HepG2 (cell line): ENCODE measurements at regions not wholly inside any gene's neighbourhood (a gene's known extent, or its start where the extent isn't known, plus 50 kb on each side); places are given as distances from the start of the nearest gene placed in this dataset.

Experiments used
- ATAC-seq: fragments of 200-7000 bp; cut with Tn5 transposase; 3 replicates; pipeline ENCODE4 v1.9.1; 2020; ENCODE audit warnings: mild to moderate bottlenecking, moderate library complexity
- BruUV-seq: library from RNA; stranded (reverse); fragments of 400-500 nt; replicated peaks from 2 replicates; lab custom pipeline; 2021; lab: Mats Ljungman, UMichigan
- CTCF ChIA-PET: fragments of 300-600 bp; formaldehyde crosslinking; extraction: SDS; loops from one replicate; lab custom pipeline; 2021; ENCODE audit warnings: low total read pairs, inconsistent platforms, low intra/inter-chr PET ratio; lab: Yijun Ruan, JAX
- POLR2A ChIA-PET: fragments of 350-600 bp; sonication (Branson Sonifier 250); formaldehyde crosslinking; loops from one replicate; lab custom pipeline; 2020; ENCODE audit warnings: antibody characterized with exemption, inconsistent platforms; lab: Yijun Ruan, JAX
- DNase-seq: peaks from one replicate; pipeline ENCODE4 v3.0.0-alpha.2; 2015; ENCODE audit warnings: low spot score
- FAIRE-seq: peaks from 3 replicates; lab custom pipeline; 2011; peaks lifted over from hg19 to GRCh38; lab: Jason Lieb, UNC
- H2AFZ ChIP-seq: one replicate; pipeline ENCODE4 v1.6.1; 2011; ENCODE audit warnings: low read length, inconsistent platforms
- H3K27ac ChIP-seq: fragments of 300-600 bp; 3 replicates; pipeline ENCODE4 v1.8.0; 2011; ENCODE audit warnings: mixed run types, mild to moderate bottlenecking, mixed read lengths, low read length, inconsistent platforms; ENCODE audit not compliant: insufficient read depth; ENCODE audit errors: extremely low read length
- H3K27me3 ChIP-seq, 2 experiments: fragments of 200-600 bp in 1 of 2; 2 replicates in 1 of 2; 3 replicates in 1 of 2; pipeline versions ENCODE4 v1.6.0 to v1.8.0; 2011; ENCODE audit warnings: low read length in 2 of 2, mild to moderate bottlenecking in 2 of 2, moderate library complexity in 2 of 2, inconsistent platforms in 1 of 2; ENCODE audit not compliant: insufficient read depth in 2 of 2, control insufficient read depth in 1 of 2
- H3K36me3 ChIP-seq, 2 experiments: fragments of 200-600 bp in 1 of 2; replicated peaks in 1 of 2; 2 replicates in 1 of 2; 3 replicates in 1 of 2; pipeline versions ENCODE4 v1.5.1 to v1.8.0; 2011; ENCODE audit warnings: low read length in 2 of 2, inconsistent platforms in 1 of 2; ENCODE audit not compliant: insufficient read depth in 2 of 2, control insufficient read depth in 1 of 2
- H3K4me1 ChIP-seq: 2 replicates; pipeline ENCODE4 v1.5.1; 2012; ENCODE audit warnings: low read length, inconsistent platforms; ENCODE audit not compliant: insufficient read depth
- H3K4me2 ChIP-seq: 2 replicates; pipeline ENCODE4 v1.6.0; 2011; ENCODE audit warnings: low read depth, low read length, inconsistent platforms
- H3K4me3 ChIP-seq, 3 experiments: fragments of 200-600 bp in 1 of 3; sonication (generic), shearing (Covaris generic) in 1 of 3; replicated peaks in 1 of 3; 2 replicates each; pipeline ENCODE4 v1.5.1; 2011 to 2016; ENCODE audit warnings: low read length in 3 of 3, inconsistent platforms in 2 of 3, low read depth in 2 of 3, mild to moderate bottlenecking in 2 of 3, control low read depth in 1 of 3, mixed read lengths in 1 of 3; ENCODE audit not compliant: insufficient read depth in 1 of 3
- H3K79me2 ChIP-seq: one replicate; pipeline ENCODE4 v1.6.1; 2011; ENCODE audit warnings: low read length, inconsistent platforms; ENCODE audit not compliant: insufficient read depth
- H3K9ac ChIP-seq: 2 replicates; pipeline ENCODE4 v1.6.0; 2011; ENCODE audit warnings: mild to moderate bottlenecking, low read depth, low read length, inconsistent platforms; ENCODE audit not compliant: insufficient read depth
- H3K9me3 ChIP-seq: 2 replicates; pipeline ENCODE4 v1.5.1; 2012; ENCODE audit warnings: mild to moderate bottlenecking, low read length
- H4K20me1 ChIP-seq: 2 replicates; pipeline ENCODE4 v1.6.0; 2011; ENCODE audit warnings: inconsistent platforms, mild to moderate bottlenecking, low read length, moderate library complexity; ENCODE audit not compliant: insufficient read depth
- AKAP8 ChIP-seq: sonication (generic); formaldehyde crosslinking; IDR thresholded peaks from 2 replicates; pipeline ENCODE4 v1.5.1; 2020; ENCODE audit warnings: mild to moderate bottlenecking, missing genetic modification reagents
- HES4 ChIP-seq: sonication (generic); formaldehyde crosslinking; IDR thresholded peaks from 2 replicates; pipeline ENCODE4 v1.9.0; 2021; ENCODE audit warnings: mild to moderate bottlenecking, missing genetic modification reagents, borderline replicate concordance
- MIER3 ChIP-seq: IDR thresholded peaks from 2 replicates; pipeline ENCODE4 v1.6.1; 2016; ENCODE audit warnings: missing compliant biosample characterization, borderline replicate concordance
- RNF2 ChIP-seq: fragments of 450-650 bp; conservative IDR thresholded peaks from 2 replicates; pipeline ENCODE4 v1.6.1; 2016; ENCODE audit warnings: low read depth
- SNAI1 ChIP-seq: sonication (generic); formaldehyde crosslinking; IDR thresholded peaks from 2 replicates; pipeline ENCODE4 v1.5.0; 2020; ENCODE audit warnings: mild to moderate bottlenecking, missing genetic modification reagents, borderline replicate concordance
- SPEN ChIP-seq: sonication (generic); formaldehyde crosslinking; IDR thresholded peaks from 2 replicates; pipeline ENCODE4 v1.5.1; 2020; ENCODE audit warnings: low read depth, mild to moderate bottlenecking, missing genetic modification reagents
- TEAD3 ChIP-seq: optimal IDR thresholded peaks from 2 replicates; pipeline ENCODE3; 2016; ENCODE audit warnings: borderline replicate concordance
- ZNF598 ChIP-seq: sonication (generic); formaldehyde crosslinking; IDR thresholded peaks from 2 replicates; pipeline ENCODE4 v1.5.1; 2020; ENCODE audit warnings: mild to moderate bottlenecking, missing genetic modification reagents, borderline replicate concordance
- ZNF770 ChIP-seq: sonication (generic); formaldehyde crosslinking; IDR thresholded peaks from 2 replicates; pipeline ENCODE4 v1.5.0; 2020; ENCODE audit warnings: mild to moderate bottlenecking, missing genetic modification reagents
- ZNF781 ChIP-seq: sonication (generic); formaldehyde crosslinking; IDR thresholded peaks from 2 replicates; pipeline ENCODE4 v1.5.1; 2020; ENCODE audit warnings: borderline replicate concordance, mild to moderate bottlenecking, missing genetic modification reagents; ENCODE audit errors: not compliant biosample characterization
- ZNF850 ChIP-seq: sonication (generic); formaldehyde crosslinking; conservative IDR thresholded peaks from 2 replicates; pipeline ENCODE4 v1.9.0; 2021; ENCODE audit warnings: mild to moderate bottlenecking, missing genetic modification reagents
- WGBS: methylation state at CpG from one replicate; pipeline ENCODE4 v1.1.6; 2017; ENCODE audit warnings: low lambda C conversion rate; 5-methylcytosine and 5-hydroxymethylcytosine counted together
- in situ Hi-C: cut with HindIII; loops from 2 replicates; pipeline ENCODE4 v1.10.0; 2017; ENCODE audit warnings: low pct_unique_long_range_greater_than_20kb; ENCODE audit not compliant: extremely low pct_ligation_motif_present
- intact Hi-C: fragments of 100-400 bp; cut with micrococcal nuclease; formaldehyde crosslinking; loops from one replicate; pipeline ENCODE4 v1.10.0; 2022; ENCODE audit not compliant: unreplicated experiment
- TF ChIP-seq, protein P1 (sequence below): IDR thresholded peaks from 2 replicates; pipeline ENCODE4 v1.6.1; 2012; ENCODE audit warnings: low read length, improper control_type of control experiment
- TF ChIP-seq, protein P2 (sequence below): sonication (generic); formaldehyde crosslinking; IDR thresholded peaks from 2 replicates; pipeline ENCODE4 v1.4.0; 2020; ENCODE audit warnings: missing genetic modification reagents, mild to moderate bottlenecking, borderline replicate concordance
- TF ChIP-seq, protein P3 (sequence below): sonication (generic); formaldehyde crosslinking; IDR thresholded peaks from 2 replicates; pipeline ENCODE4 v1.4.0; 2020; ENCODE audit warnings: missing genetic modification reagents, borderline replicate concordance

DNA sequence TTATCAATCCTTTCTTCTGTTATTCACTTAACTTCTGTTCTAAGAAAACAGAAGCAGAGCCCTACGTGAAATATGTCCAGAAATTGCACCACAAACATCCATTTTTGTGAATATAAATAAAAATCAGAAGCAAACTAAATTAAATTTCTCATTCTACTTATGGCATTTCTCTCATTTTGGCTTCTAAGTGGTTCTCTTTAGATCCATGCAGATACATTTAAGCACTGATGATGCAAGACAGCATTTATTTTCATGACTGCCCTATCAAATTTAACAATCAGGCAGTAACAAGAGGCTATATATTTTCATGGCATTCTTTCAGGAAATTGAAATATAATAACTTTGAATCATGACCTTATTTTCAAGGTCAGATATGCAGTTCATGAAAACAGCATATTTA is 1049.6 kb downstream of the GRM8 start (continued):
- TF ChIP-seq ZNF781 (no peak), ZNF850 (CRISPR knock-in tag) (no peak)

GRCh38 chr7:126202177-126202576 is 1050.6 kb downstream of the GRM8 start:
- ATAC-seq (no peak), DNase-seq (no peak), FAIRE-seq (no peak)
- Histone ChIP-seq H3K9me3 (peaks cover 77% of the 10 kb centered on the region), H3K27me3 (no peaks in the 10 kb centered on the region), H3K9ac (no peak overlapping the region), H4K20me1 (no peaks in the 10 kb centered on the region), H3K4me3 (no peak overlapping the region), H3K27ac (no peak overlapping the region), H3K36me3 (no peaks in the 10 kb centered on the region), H3K4me2 (no peak overlapping the region), H3K79me2 (no peaks in the 10 kb centered on the region), H3K4me1 (no peaks in the 10 kb centered on the region), H2AFZ (no peak overlapping the region)
- intact Hi-C loops: no loop called here
- 8% methylated on average over 1 of the region's 1 CpG for WGBS
- ChIA-PET CTCF (no interaction called here), POLR2A (no interaction called here)
- BruUV-seq: no TSS peak
- in situ Hi-C loops: no loop called here
- TF ChIP-seq TEAD3 (CRISPR knock-in tag) (no peak), ZNF598 (CRISPR knock-in tag) (no peak), SPEN (no peak), MIER3 (CRISPR knock-in tag) (no peak), AKAP8 (CRISPR knock-in tag) (no peak), ZNF770 (no peak), HES4 (CRISPR knock-in tag) (no peak), SNAI1 (CRISPR knock-in tag) (no peak), RNF2 (no peak)
- TF ChIP-seq, protein P1, sequence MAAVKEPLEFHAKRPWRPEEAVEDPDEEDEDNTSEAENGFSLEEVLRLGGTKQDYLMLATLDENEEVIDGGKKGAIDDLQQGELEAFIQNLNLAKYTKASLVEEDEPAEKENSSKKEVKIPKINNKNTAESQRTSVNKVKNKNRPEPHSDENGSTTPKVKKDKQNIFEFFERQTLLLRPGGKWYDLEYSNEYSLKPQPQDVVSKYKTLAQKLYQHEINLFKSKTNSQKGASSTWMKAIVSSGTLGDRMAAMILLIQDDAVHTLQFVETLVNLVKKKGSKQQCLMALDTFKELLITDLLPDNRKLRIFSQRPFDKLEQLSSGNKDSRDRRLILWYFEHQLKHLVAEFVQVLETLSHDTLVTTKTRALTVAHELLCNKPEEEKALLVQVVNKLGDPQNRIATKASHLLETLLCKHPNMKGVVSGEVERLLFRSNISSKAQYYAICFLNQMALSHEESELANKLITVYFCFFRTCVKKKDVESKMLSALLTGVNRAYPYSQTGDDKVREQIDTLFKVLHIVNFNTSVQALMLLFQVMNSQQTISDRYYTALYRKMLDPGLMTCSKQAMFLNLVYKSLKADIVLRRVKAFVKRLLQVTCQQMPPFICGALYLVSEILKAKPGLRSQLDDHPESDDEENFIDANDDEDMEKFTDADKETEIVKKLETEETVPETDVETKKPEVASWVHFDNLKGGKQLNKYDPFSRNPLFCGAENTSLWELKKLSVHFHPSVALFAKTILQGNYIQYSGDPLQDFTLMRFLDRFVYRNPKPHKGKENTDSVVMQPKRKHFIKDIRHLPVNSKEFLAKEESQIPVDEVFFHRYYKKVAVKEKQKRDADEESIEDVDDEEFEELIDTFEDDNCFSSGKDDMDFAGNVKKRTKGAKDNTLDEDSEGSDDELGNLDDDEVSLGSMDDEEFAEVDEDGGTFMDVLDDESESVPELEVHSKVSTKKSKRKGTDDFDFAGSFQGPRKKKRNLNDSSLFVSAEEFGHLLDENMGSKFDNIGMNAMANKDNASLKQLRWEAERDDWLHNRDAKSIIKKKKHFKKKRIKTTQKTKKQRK: no peak
- TF ChIP-seq, protein P2, sequence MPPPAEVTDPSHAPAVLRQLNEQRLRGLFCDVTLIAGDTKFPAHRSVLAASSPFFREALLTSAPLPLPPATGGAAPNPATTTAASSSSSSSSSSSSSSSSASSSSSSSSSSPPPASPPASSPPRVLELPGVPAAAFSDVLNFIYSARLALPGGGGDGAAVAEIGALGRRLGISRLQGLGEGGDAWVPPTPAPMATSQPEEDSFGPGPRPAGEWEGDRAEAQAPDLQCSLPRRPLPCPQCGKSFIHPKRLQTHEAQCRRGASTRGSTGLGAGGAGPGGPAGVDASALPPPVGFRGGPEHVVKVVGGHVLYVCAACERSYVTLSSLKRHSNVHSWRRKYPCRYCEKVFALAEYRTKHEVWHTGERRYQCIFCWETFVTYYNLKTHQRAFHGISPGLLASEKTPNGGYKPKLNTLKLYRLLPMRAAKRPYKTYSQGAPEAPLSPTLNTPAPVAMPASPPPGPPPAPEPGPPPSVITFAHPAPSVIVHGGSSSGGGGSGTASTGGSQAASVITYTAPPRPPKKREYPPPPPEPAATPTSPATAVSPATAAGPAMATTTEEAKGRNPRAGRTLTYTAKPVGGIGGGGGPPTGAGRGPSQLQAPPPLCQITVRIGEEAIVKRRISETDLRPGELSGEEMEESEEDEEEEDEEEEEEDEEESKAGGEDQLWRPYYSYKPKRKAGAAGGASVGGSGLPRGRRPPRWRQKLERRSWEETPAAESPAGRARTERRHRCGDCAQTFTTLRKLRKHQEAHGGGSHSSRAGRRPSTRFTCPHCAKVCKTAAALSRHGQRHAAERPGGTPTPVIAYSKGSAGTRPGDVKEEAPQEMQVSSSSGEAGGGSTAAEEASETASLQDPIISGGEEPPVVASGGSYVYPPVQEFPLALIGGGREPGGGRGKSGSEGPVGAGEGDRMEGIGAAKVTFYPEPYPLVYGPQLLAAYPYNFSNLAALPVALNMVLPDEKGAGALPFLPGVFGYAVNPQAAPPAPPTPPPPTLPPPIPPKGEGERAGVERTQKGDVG: no peak
- TF ChIP-seq, protein P3, sequence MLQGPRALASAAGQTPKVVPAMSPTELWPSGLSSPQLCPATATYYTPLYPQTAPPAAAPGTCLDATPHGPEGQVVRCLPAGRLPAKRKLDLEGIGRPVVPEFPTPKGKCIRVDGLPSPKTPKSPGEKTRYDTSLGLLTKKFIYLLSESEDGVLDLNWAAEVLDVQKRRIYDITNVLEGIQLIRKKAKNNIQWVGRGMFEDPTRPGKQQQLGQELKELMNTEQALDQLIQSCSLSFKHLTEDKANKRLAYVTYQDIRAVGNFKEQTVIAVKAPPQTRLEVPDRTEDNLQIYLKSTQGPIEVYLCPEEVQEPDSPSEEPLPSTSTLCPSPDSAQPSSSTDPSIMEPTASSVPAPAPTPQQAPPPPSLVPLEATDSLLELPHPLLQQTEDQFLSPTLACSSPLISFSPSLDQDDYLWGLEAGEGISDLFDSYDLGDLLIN (CRISPR knock-in tag): no peak
